DND-41 (cell line): ENCODE measurements at regions not wholly inside any gene's neighbourhood (a gene's known extent, or its start where the extent isn't known, plus 50 kb on each side); places are given as distances from the start of the nearest gene placed in this dataset.

Source experiments
- ATAC-seq: fragments of 200-7000 bp; cut with Tn5 transposase; 3 replicates; pipeline ENCODE4 v1.9.1; 2021; ENCODE audit warnings: low read depth; ENCODE audit not compliant: insufficient read depth
- DNase-seq: peaks from one replicate; pipeline ENCODE4 v3.0.0-alpha.2; 2020
- H2AFZ ChIP-seq: 2 replicates; pipeline ENCODE4 v1.6.0; 2012; ENCODE audit warnings: low read depth, low read length
- H3K27ac ChIP-seq: 2 replicates; pipeline ENCODE4 v1.5.1; 2012; ENCODE audit warnings: low read length, inconsistent platforms
- H3K27me3 ChIP-seq: fragments of 200-600 bp; sonication (generic); 2 replicates; pipeline ENCODE4 v1.6.0; 2012; ENCODE audit warnings: low read length, mild to moderate bottlenecking, inconsistent platforms; ENCODE audit not compliant: insufficient read depth, poor library complexity
- H3K36me3 ChIP-seq: 2 replicates; pipeline ENCODE4 v1.5.1; 2012; ENCODE audit warnings: low read length, inconsistent platforms; ENCODE audit not compliant: insufficient read depth
- H3K4me1 ChIP-seq: 2 replicates; pipeline ENCODE4 v1.5.1; 2012; ENCODE audit warnings: mild to moderate bottlenecking, low read length; ENCODE audit not compliant: insufficient read depth
- H3K4me2 ChIP-seq: 2 replicates; pipeline ENCODE4 v1.6.0; 2012; ENCODE audit warnings: mild to moderate bottlenecking, moderate library complexity, low read length, inconsistent platforms; ENCODE audit not compliant: insufficient read depth
- H3K4me3 ChIP-seq, 2 experiments: fragments of 200-600 bp in 1 of 2; shearing (Covaris generic) in 1 of 2; 2 replicates each; pipeline ENCODE4 v1.5.1; 2012 to 2016; ENCODE audit warnings: inconsistent platforms in 2 of 2, low read length in 2 of 2, mild to moderate bottlenecking in 2 of 2, low read depth in 1 of 2, moderate library complexity in 1 of 2
- H3K79me2 ChIP-seq: 2 replicates; pipeline ENCODE4 v1.6.0; 2012; ENCODE audit warnings: low read length, inconsistent platforms; ENCODE audit not compliant: insufficient read depth
- H3K9ac ChIP-seq: 2 replicates; pipeline ENCODE4 v1.6.0; 2012; ENCODE audit warnings: low read depth, mild to moderate bottlenecking, inconsistent platforms, low read length, moderate library complexity
- H3K9me3 ChIP-seq: 2 replicates; pipeline ENCODE4 v1.5.1; 2012; ENCODE audit warnings: low read length, moderate library complexity, mild to moderate bottlenecking, inconsistent platforms; ENCODE audit not compliant: insufficient read depth, severe bottlenecking
- H4K20me1 ChIP-seq: 2 replicates; pipeline ENCODE4 v1.6.0; 2012; ENCODE audit warnings: low read length; ENCODE audit not compliant: insufficient read depth
- EZH2 ChIP-seq: IDR thresholded peaks from 3 replicates; pipeline ENCODE4 v1.6.1; 2012; ENCODE audit warnings: borderline replicate concordance, low read depth, mild to moderate bottlenecking, moderate library complexity, low read length, inconsistent platforms; ENCODE audit not compliant: severe bottlenecking
- TF ChIP-seq, protein P1 (sequence below): IDR thresholded peaks from 2 replicates; pipeline ENCODE4 v1.5.1; 2012; ENCODE audit warnings: borderline replicate concordance, low read length, moderate library complexity, mild to moderate bottlenecking; ENCODE audit not compliant: poor library complexity, severe bottlenecking; ENCODE audit errors: extremely low read depth

DNA sequence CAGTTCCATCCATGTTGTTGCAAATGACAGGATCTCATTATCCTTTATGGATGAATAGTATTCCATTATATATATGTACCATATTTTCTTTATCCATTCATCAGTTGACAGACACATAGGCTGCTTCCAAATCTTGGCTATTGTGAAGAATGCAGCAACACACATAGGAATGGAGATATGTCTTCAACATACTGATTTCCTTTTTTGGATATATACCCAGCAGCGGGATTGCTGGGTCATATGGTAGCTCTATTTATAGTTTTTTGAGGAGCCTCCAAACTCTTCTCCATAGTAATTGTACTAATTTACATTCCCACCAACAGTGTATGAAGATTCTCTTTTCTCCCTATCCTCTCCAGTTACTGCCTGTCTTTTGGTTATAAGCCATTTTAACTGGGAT lies 383.9 kb upstream of the CHORDC1 start:
- H3K79me2 ChIP-seq, result no peaks in the 10 kb centered on the region
- no peak overlapping the region for H2AFZ ChIP-seq
- H3K36me3 ChIP-seq, result no peaks in the 10 kb centered on the region
- H3K9me3 ChIP-seq, result no peaks in the 10 kb centered on the region
- no peak overlapping the region for H3K4me2 ChIP-seq
- no peaks in the 10 kb centered on the region for H3K4me1 ChIP-seq
- TF ChIP-seq, protein P1, sequence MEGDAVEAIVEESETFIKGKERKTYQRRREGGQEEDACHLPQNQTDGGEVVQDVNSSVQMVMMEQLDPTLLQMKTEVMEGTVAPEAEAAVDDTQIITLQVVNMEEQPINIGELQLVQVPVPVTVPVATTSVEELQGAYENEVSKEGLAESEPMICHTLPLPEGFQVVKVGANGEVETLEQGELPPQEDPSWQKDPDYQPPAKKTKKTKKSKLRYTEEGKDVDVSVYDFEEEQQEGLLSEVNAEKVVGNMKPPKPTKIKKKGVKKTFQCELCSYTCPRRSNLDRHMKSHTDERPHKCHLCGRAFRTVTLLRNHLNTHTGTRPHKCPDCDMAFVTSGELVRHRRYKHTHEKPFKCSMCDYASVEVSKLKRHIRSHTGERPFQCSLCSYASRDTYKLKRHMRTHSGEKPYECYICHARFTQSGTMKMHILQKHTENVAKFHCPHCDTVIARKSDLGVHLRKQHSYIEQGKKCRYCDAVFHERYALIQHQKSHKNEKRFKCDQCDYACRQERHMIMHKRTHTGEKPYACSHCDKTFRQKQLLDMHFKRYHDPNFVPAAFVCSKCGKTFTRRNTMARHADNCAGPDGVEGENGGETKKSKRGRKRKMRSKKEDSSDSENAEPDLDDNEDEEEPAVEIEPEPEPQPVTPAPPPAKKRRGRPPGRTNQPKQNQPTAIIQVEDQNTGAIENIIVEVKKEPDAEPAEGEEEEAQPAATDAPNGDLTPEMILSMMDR, result no peak
- TF ChIP-seq EZH2, result no peak
- DNase-seq (no peak), ATAC-seq (no peak)
- H3K9ac ChIP-seq, result no peak overlapping the region
- no peaks in the 10 kb centered on the region for H4K20me1 ChIP-seq
- no peak overlapping the region for H3K4me3 ChIP-seq
- H3K27me3 ChIP-seq, result no peaks in the 10 kb centered on the region
- no peak overlapping the region for H3K27ac ChIP-seq

DNA sequence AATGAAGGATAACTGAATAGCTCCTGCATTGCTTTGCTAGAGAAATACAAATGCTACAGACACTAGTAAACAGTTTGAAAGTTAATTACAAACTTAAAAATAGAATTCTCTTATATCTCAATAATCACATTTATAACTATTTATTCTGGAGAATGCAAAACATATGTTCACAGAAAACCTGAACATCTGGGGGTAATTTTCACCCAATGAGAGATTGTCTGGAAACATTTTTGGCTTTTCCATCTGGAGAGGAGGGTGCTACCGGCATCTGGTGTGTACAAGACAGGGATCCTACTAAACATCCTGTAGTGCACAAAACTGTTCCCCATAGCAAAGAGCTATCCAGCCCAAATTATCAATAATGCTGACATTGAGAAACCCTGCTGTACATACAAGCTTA lies 378.4 kb upstream of the CHORDC1 start:
- no peak overlapping the region for H3K27ac ChIP-seq
- ATAC-seq (no peak), DNase-seq (no peak)
- H2AFZ ChIP-seq, result no peak overlapping the region
- no peak overlapping the region for H3K9ac ChIP-seq
- H3K27me3 ChIP-seq, result no peaks in the 10 kb centered on the region
- no peaks in the 10 kb centered on the region for H3K79me2 ChIP-seq
- H3K4me3 ChIP-seq, result no peak overlapping the region
- H4K20me1 ChIP-seq, result no peaks in the 10 kb centered on the region
- H3K9me3 ChIP-seq, result no peaks in the 10 kb centered on the region
- no peaks in the 10 kb centered on the region for H3K4me1 ChIP-seq
- no peaks in the 10 kb centered on the region for H3K36me3 ChIP-seq
- TF ChIP-seq, protein P1, result no peak
- no peak for TF ChIP-seq EZH2
- H3K4me2 ChIP-seq, result no peak overlapping the region

DNA sequence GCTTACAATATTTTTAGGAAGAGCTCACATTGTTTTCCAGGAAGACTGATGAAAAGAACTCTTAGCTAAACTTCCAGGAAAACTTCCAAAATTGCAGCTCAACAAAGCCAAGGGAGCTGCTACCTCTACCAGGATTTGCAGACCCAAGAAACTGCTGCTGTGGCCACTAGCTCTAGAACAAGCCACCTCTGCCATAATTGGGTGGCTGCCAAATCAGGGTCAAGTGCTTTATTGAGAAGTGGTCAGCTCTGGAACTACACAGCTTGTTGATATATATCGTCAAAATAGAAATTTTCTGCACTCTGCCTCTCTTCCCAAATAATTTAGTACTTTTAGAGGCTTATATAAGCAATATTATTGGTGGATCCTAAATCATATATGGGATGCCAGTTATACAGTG lies 371.8 kb upstream of the CHORDC1 start:
- H4K20me1 ChIP-seq, result no peaks in the 10 kb centered on the region
- H3K27ac ChIP-seq, result no peak overlapping the region
- no peak overlapping the region for H3K4me3 ChIP-seq
- no peaks in the 10 kb centered on the region for H3K4me1 ChIP-seq
- H3K9me3 ChIP-seq, result no peaks in the 10 kb centered on the region
- TF ChIP-seq, protein P1, result no peak
- TF ChIP-seq EZH2, result no peak
- H3K9ac ChIP-seq, result no peak overlapping the region
- no peak overlapping the region for H3K4me2 ChIP-seq
- H2AFZ ChIP-seq, result no peak overlapping the region
- H3K27me3 ChIP-seq, result no peaks in the 10 kb centered on the region
- H3K79me2 ChIP-seq, result no peaks in the 10 kb centered on the region
- DNase-seq (no peak), ATAC-seq (no peak)
- no peaks in the 10 kb centered on the region for H3K36me3 ChIP-seq

DNA sequence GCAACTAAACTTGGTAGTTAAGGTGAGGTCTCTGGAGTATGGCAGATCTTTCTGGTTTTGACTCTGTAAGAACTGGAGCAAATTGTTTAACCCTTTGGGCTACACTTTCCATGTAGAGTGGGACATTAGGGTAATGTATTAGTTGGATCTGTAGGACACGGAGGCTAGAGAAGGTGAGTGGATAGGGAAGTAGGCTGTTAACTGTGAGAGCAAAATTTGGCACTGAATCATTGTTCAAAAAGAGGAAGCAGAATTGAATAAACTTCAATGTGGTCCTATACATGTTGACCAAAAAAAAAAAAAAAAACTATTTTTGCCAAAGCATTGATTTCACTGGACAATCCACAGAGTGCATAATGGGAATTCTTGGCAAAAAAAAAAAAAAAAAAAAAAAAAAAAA lies 370.2 kb upstream of the CHORDC1 start:
- TF ChIP-seq EZH2, result no peak
- TF ChIP-seq, protein P1, result no peak
- no peaks in the 10 kb centered on the region for H3K4me1 ChIP-seq
- H4K20me1 ChIP-seq, result no peaks in the 10 kb centered on the region
- no peak for DNase-seq
- H3K79me2 ChIP-seq, result no peaks in the 10 kb centered on the region
- no peak overlapping the region for H3K9ac ChIP-seq
- H3K4me3 ChIP-seq, result no peak overlapping the region
- H3K36me3 ChIP-seq, result no peaks in the 10 kb centered on the region
- ATAC-seq, result no peak
- no peak overlapping the region for H2AFZ ChIP-seq
- no peak overlapping the region for H3K4me2 ChIP-seq
- H3K27me3 ChIP-seq, result no peaks in the 10 kb centered on the region
- H3K9me3 ChIP-seq, result no peaks in the 10 kb centered on the region
- no peak overlapping the region for H3K27ac ChIP-seq
